ENCODE measurements at regions not wholly inside any gene's neighbourhood (a gene's known extent, or its start where the extent isn't known, plus 50 kb on each side); places are given as distances from the start of the nearest gene placed in this dataset.

DNA sequence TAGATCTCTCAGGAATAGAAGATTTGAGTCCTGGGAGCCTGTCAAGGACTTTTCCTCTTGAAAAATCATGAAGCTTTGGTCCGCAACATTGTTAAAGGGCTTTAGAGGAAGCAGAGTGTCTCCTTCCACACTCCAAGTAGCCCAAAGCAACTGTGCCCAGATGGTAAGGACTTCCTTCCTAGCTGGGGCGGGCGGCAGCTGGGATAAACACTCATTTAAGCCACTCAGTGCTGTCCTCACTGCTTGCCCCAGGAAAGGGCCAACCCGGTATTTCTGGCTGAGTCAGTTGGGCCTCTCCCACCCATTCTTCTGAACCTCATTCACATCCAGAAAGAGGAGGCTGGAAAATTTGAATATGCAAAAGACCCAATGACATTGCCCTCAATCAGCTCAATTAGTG is 144.3 kb downstream of the CHIC2 start:
- no peak overlapping the region for H3K4me3 ChIP-seq (ENCODE audit: low read length)
- no peak for DNase-seq (ENCODE audit: low read depth)
- no peak for TF ChIP-seq CTCF (conservative IDR thresholded peaks at IDR 0.05; ENCODE audit: low read depth, low read length)

GRCh38 chr4:53919535-53919934 is 144.9 kb downstream of the CHIC2 start:
- no peak for TF ChIP-seq CTCF (conservative IDR thresholded peaks at IDR 0.05; ENCODE audit: low read depth, low read length)
- DNase-seq (ENCODE audit: low read depth) = no peak
- H3K4me3 ChIP-seq (ENCODE audit: low read length) = no peak overlapping the region

GRCh38 chr4:53917729-53918128 is 146.7 kb downstream of the CHIC2 start:
- no peak for DNase-seq (ENCODE audit: low read depth)

GRCh38 chr4:53916431-53916889 is 147.9 kb downstream of the CHIC2 start:
- no peak for TF ChIP-seq CTCF (conservative IDR thresholded peaks at IDR 0.05; ENCODE audit: low read depth, low read length)
- DNase-seq (ENCODE audit: low read depth) = no peak
- H3K4me3 ChIP-seq (ENCODE audit: low read length) = no peak overlapping the region

More at GRCh38 chr4:53917729-53918128, 146.7 kb downstream of the CHIC2 start:
- no peak overlapping the region for H3K4me3 ChIP-seq (ENCODE audit: low read length)
- TF ChIP-seq CTCF (conservative IDR thresholded peaks at IDR 0.05; ENCODE audit: low read depth, low read length) = no peak

DNA sequence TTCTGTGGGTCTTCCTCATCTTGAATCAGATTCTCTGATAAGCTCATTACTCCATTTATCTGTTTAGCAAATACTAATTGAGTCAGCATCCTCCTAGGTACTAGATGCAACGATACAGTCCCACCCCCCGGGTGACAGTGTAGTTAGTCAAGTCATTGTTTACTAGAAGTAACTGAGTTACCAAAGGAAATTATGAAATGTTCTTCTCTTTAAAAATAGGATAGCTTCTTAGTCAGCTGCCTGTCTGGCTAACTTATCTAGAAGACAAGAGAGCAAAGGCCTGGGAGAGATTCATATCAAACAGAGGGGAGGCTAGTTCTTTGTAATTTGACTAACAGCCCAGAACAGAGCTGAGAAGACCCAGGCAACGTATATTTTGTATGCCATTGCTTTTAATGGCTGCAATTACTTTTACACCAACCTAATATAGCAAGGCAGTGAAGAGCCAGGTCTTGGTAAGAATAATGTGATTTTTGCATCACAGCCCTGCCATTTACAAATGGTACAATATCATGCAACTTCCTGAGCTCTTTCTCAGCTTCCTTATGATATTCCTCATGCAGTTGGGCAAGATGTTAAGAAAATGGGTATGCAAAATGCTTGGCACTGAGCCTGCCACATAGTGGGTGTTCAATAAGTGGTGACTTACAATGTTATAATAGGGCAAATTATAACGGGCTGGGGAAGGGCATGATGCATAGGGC is 149.9 kb downstream of the CHIC2 start:
- no peak for DNase-seq (ENCODE audit: low read depth)
- no peak for TF ChIP-seq CTCF (conservative IDR thresholded peaks at IDR 0.05; ENCODE audit: low read depth, low read length)
- no peak overlapping the region for H3K4me3 ChIP-seq (ENCODE audit: low read length)

- no peak for DNase-seq (ENCODE audit: low read depth)
- no peak overlapping the region for H3K4me3 ChIP-seq (ENCODE audit: low read length)
- no peak for TF ChIP-seq CTCF (conservative IDR thresholded peaks at IDR 0.05; ENCODE audit: low read depth, low read length)
Observed at GRCh38 chr4:53913771-53914170, 150.6 kb downstream of the CHIC2 start.

GRCh38 chr4:53912766-53913497 is 151.5 kb downstream of the CHIC2 start:
- no peak for TF ChIP-seq CTCF (conservative IDR thresholded peaks at IDR 0.05; ENCODE audit: low read depth, low read length)
- H3K4me3 ChIP-seq (ENCODE audit: low read length) = no peak overlapping the region
- no peak for DNase-seq (ENCODE audit: low read depth)

Data from retinal pigment epithelial cell (primary cell).